ENCODE measurements at regions not wholly inside any gene's neighbourhood (a gene's known extent, or its start where the extent isn't known, plus 50 kb on each side); places are given as distances from the start of the nearest gene placed in this dataset.

GRCh38 chr7:53306846-53307245 is 271.4 kb downstream of the POM121L12 start:
- TF ChIP-seq CTCF (IDR thresholded peaks at IDR 0.05) (no peak), NR3C1 (IDR thresholded peaks at IDR 0.05) (no peak), BCL3 (IDR thresholded peaks at IDR 0.05) (no peak), HOXA7 (CRISPR knock-in tag; IDR thresholded peaks at IDR 0.05) (no peak), TP53 (CRISPR knock-in tag; IDR thresholded peaks at IDR 0.05) (no peak), ZC3H11A (IDR thresholded peaks at IDR 0.05) (no peak), RAD21 (conservative IDR thresholded peaks at IDR 0.05 in 1 of 2, IDR thresholded peaks at IDR 0.05 in 1 of 2) (no peak), MAZ (IDR thresholded peaks at IDR 0.05; ENCODE audit: borderline replicate concordance, low read depth, low read length) (no peak), MAX (IDR thresholded peaks at IDR 0.05) (no peak), POLR2A (IDR thresholded peaks at IDR 0.05; ENCODE audit: low read length) (no peak), GATA3 (IDR thresholded peaks at IDR 0.05; ENCODE audit: borderline replicate concordance) (no peak), REST (IDR thresholded peaks at IDR 0.05) (no peak), RFX5 (IDR thresholded peaks at IDR 0.05) (no peak)
